ENCODE measurements at regions not wholly inside any gene's neighbourhood (a gene's known extent, or its start where the extent isn't known, plus 50 kb on each side); places are given as distances from the start of the nearest gene placed in this dataset.

- Mint-ChIP-seq H3K27me3 (ENCODE audit: low read depth) (no peaks in the 10 kb centered on the region), H3K4me1 (no peaks in the 10 kb centered on the region), H3K9me3 (no peaks in the 10 kb centered on the region), H3K27ac (no peak overlapping the region), H3K36me3 (ENCODE audit: insufficient read depth in 1 of 3, low read depth in 3 of 3) (no peaks in the 10 kb centered on the region), H3K4me3 (no peak overlapping the region)
- Histone ChIP-seq H3K23ac (ENCODE audit: insufficient read length, low read depth, low read length) (no peak overlapping the region), H3K9me3 (ENCODE audit: control insufficient read depth, low read depth, low read length) (no peaks in the 10 kb centered on the region), H4K20me1 (ENCODE audit: control insufficient read depth, insufficient read depth, insufficient read length) (no peaks in the 10 kb centered on the region), H2BK15ac (ENCODE audit: low read depth, low read length) (no peak overlapping the region), H2AFZ (ENCODE audit: low read length) (no peak overlapping the region), H2BK120ac (ENCODE audit: low read depth, low read length, poor library complexity, severe bottlenecking) (no peak overlapping the region), H2BK20ac (ENCODE audit: low read depth, low read length, poor library complexity, severe bottlenecking) (no peak overlapping the region), H2BK12ac (ENCODE audit: insufficient read length, low read depth, low read length) (no peak overlapping the region), H3K14ac (ENCODE audit: insufficient read depth, low read length) (no peak overlapping the region), H3K56ac (ENCODE audit: insufficient read length, low read depth, low read length) (no peak overlapping the region), H3K18ac (ENCODE audit: insufficient read length, low read depth, low read length) (no peak overlapping the region), H3K23me2 (ENCODE audit: insufficient read length, low read depth, low read length, poor library complexity, severe bottlenecking) (no peaks in the 10 kb centered on the region), H2AK5ac (ENCODE audit: insufficient read length, low read length) (no peak overlapping the region), H3K4me1 (ENCODE audit: insufficient read depth, low read length) (no peaks in the 10 kb centered on the region), H3K4ac (ENCODE audit: low read depth, low read length) (no peak overlapping the region), H3K9ac (ENCODE audit: extremely low read depth, insufficient read length, low read length) (no peak overlapping the region), H3K27me3 (ENCODE audit: insufficient read depth, low read length) (no peaks in the 10 kb centered on the region), H2BK5ac (ENCODE audit: insufficient read length, low read length) (no peak overlapping the region), H4K5ac (ENCODE audit: insufficient read length, low read depth, low read length) (no peak overlapping the region), H3K4me2 (ENCODE audit: insufficient read depth, insufficient read length, low read length) (no peak overlapping the region), H4K8ac (replicated peaks; ENCODE audit: insufficient read length, low read depth, low read length) (no peak overlapping the region), H3T11ph (ENCODE audit: low read length) (no peak overlapping the region), H4K91ac (ENCODE audit: insufficient read length, low read depth, low read length) (no peak overlapping the region), H3K27ac (ENCODE audit: insufficient read length, low read depth, low read length) (no peak overlapping the region), H3K79me2 (ENCODE audit: insufficient read depth, low read length) (no peaks in the 10 kb centered on the region), H3K79me1 (ENCODE audit: insufficient read depth, low read depth, low read length, poor library complexity, severe bottlenecking) (no peaks in the 10 kb centered on the region)
- WGBS (ENCODE audit: extremely low coverage, insufficient read length, low lambda C conversion rate) = no CpG with 5 or more reads among the region's 3 CpGs
- TF ChIP-seq, protein P1, sequence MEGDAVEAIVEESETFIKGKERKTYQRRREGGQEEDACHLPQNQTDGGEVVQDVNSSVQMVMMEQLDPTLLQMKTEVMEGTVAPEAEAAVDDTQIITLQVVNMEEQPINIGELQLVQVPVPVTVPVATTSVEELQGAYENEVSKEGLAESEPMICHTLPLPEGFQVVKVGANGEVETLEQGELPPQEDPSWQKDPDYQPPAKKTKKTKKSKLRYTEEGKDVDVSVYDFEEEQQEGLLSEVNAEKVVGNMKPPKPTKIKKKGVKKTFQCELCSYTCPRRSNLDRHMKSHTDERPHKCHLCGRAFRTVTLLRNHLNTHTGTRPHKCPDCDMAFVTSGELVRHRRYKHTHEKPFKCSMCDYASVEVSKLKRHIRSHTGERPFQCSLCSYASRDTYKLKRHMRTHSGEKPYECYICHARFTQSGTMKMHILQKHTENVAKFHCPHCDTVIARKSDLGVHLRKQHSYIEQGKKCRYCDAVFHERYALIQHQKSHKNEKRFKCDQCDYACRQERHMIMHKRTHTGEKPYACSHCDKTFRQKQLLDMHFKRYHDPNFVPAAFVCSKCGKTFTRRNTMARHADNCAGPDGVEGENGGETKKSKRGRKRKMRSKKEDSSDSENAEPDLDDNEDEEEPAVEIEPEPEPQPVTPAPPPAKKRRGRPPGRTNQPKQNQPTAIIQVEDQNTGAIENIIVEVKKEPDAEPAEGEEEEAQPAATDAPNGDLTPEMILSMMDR (conservative IDR thresholded peaks at IDR 0.05) = no peak
- no peak for DNase-seq
These were observed 144.1 kb upstream of the ARHGAP20 start for GRCh38 chr11:110856340-110856739.
